ENCODE measurements at regions not wholly inside any gene's neighbourhood (a gene's known extent, or its start where the extent isn't known, plus 50 kb on each side); places are given as distances from the start of the nearest gene placed in this dataset.

- TF ChIP-seq CTCF (conservative IDR thresholded peaks at IDR 0.05; ENCODE audit: low read depth, low read length) = peak; percentile 1
- no peak overlapping the region for H3K4me3 ChIP-seq (ENCODE audit: low read length)
- no peak for DNase-seq (ENCODE audit: low read depth)
Observed at GRCh38 chr11:119941636-119942411, 196.1 kb downstream of the TRIM29 start.

- DNase-seq (ENCODE audit: low read depth) = no peak
- TF ChIP-seq CTCF (conservative IDR thresholded peaks at IDR 0.05; ENCODE audit: low read depth, low read length) = no peak
- no peak overlapping the region for H3K4me3 ChIP-seq (ENCODE audit: low read length)
Observed at GRCh38 chr11:119941171-119941570, 196.7 kb downstream of the TRIM29 start.

- no peak for TF ChIP-seq CTCF (conservative IDR thresholded peaks at IDR 0.05; ENCODE audit: low read depth, low read length)
- no peak overlapping the region for H3K4me3 ChIP-seq (ENCODE audit: low read length)
- no peak for DNase-seq (ENCODE audit: low read depth)
Observed at GRCh38 chr11:119940401-119940976, 197.4 kb downstream of the TRIM29 start.

- no peak overlapping the region for H3K4me3 ChIP-seq (ENCODE audit: low read length)
- DNase-seq (ENCODE audit: low read depth) = no peak
- TF ChIP-seq CTCF (conservative IDR thresholded peaks at IDR 0.05; ENCODE audit: low read depth, low read length) = no peak
Observed at GRCh38 chr11:119937412-119937811, 200.5 kb downstream of the TRIM29 start.

GRCh38 chr11:119936426-119936825, 201.5 kb downstream of the TRIM29 start:
- TF ChIP-seq CTCF (conservative IDR thresholded peaks at IDR 0.05; ENCODE audit: low read depth, low read length) = no peak
- DNase-seq (ENCODE audit: low read depth) = no peak
- no peak overlapping the region for H3K4me3 ChIP-seq (ENCODE audit: low read length)

- no peak for TF ChIP-seq CTCF (conservative IDR thresholded peaks at IDR 0.05; ENCODE audit: low read depth, low read length)
- H3K4me3 ChIP-seq (ENCODE audit: low read length) = no peak overlapping the region
- no peak for DNase-seq (ENCODE audit: low read depth)
Observed at GRCh38 chr11:119935349-119935925, 202.5 kb downstream of the TRIM29 start.

GRCh38 chr11:119934866-119935265, 203.0 kb downstream of the TRIM29 start:
- DNase-seq (ENCODE audit: low read depth) = no peak
- no peak overlapping the region for H3K4me3 ChIP-seq (ENCODE audit: low read length)
- TF ChIP-seq CTCF (conservative IDR thresholded peaks at IDR 0.05; ENCODE audit: low read depth, low read length) = no peak

Data from retinal pigment epithelial cell (primary cell).